ENCODE measurements at regions not wholly inside any gene's neighbourhood (a gene's known extent, or its start where the extent isn't known, plus 50 kb on each side); places are given as distances from the start of the nearest gene placed in this dataset.

- no peak for DNase-seq (ENCODE audit: insufficient read length, low spot score)
- TF ChIP-seq POLR2A (IDR thresholded peaks at IDR 0.05; ENCODE audit: low read depth, low read length) = no peak
- FAIRE-seq = no peak
These were observed 386.3 kb upstream of the MEIS1 start for GRCh38 chr2:66048667-66049066.

DNA sequence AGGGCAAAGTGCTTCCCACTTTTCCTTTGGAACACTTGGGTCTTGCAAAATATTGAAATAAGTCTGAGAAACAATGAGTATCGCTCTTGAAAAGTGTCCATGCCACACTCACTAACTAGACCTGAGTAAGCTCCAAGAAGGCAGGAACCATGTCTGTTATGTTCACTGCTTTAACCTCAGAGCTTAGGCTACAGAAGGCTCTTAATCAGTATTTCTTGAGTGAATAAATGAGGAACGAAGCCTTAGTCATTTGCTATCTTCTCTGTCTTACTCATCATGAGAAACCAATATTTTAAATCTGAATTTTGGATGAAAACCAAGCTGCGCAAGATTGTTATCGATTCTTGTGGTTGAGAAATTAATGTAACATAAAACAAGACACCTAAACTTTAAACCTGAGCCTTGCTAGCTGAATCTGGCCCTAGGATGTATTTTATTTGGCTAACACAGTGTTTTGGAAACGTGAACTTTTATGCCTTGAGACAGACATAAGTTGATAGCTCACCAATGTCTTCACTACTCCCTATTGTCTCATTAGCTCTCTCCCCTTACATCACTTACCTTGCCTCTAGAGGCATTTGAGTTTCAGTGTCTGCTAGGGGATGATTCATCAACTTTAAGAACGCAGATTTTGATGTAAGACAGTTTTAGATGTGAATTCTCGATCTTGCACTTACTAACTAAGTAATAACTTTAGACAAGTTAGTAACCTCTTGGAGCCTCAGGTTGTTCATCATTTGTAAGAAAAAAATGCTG lies 392.8 kb upstream of the MEIS1 start:
- FAIRE-seq (no peak), DNase-seq (ENCODE audit: insufficient read length, low spot score) (no peak)
- TF ChIP-seq POLR2A (IDR thresholded peaks at IDR 0.05; ENCODE audit: low read depth, low read length) = no peak

DNA sequence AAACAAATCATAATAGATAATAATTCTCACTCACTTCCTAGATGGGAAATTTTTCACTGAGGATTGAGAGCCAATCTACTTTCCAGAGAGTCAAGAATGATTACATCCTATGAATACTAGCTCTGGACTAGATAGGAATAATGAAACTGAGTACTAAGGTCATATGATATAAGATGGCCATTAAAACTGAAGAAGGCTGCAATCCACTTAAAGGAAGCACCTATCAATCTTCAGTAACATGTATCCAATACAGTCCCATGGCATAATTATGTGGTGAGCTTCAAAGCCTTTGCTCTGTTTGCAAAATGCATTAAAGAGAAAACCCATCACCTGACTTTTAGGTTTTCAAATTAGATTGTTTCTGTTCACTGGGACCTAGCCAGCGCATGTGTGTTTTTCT lies 398.0 kb upstream of the MEIS1 start:
- DNase-seq (ENCODE audit: insufficient read length, low spot score) (no peak), FAIRE-seq (no peak)
- no peak for TF ChIP-seq POLR2A (IDR thresholded peaks at IDR 0.05; ENCODE audit: low read depth, low read length)

DNA sequence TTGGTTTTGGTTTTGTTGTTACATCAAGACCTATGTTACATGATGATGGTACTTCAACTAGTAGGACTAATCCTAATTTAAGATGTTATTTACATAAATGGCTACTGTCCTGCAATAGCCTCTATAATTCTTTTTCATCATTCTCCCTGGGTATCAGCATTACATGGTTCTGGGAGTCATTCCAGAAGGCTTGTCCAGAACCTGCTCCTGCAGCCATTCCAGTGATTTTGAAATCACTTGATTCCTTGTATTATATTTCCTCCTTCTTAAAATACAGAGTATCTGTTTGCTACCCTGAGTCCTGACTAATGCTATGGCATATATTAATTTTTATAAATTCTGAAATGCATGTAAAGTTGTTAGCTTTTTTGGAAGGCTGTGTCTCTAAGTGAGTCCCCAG lies 400.5 kb upstream of the MEIS1 start:
- DNase-seq (ENCODE audit: insufficient read length, low spot score) (no peak), FAIRE-seq (no peak)
- no peak for TF ChIP-seq POLR2A (IDR thresholded peaks at IDR 0.05; ENCODE audit: low read depth, low read length)

- TF ChIP-seq POLR2A (IDR thresholded peaks at IDR 0.05; ENCODE audit: low read depth, low read length) = no peak
- no peak for FAIRE-seq
- no peak for DNase-seq (ENCODE audit: insufficient read length, low spot score)
These were observed 402.6 kb upstream of the MEIS1 start for GRCh38 chr2:66032226-66032775.

DNA sequence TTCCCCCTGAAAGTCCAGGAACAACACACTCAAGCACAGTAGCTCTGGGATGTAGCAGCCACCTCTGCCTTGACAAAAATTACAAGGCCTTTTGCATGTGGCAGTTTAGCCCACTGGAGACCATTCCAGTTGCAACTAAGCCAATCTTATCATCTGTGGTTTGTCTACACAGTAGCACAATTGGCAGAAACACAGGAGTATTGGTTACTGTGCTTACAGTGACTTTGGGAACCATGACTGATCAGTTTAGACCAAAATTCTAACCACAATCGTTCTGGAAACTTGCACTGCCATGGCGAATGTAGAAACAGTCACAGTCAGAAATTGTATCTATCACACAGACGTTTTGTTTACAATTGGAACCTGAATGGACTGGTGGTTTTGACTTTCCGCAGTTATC lies 403.7 kb upstream of the MEIS1 start:
- DNase-seq (ENCODE audit: insufficient read length, low spot score) (no peak), FAIRE-seq (no peak)
- TF ChIP-seq POLR2A (IDR thresholded peaks at IDR 0.05; ENCODE audit: low read depth, low read length) = no peak

DNA sequence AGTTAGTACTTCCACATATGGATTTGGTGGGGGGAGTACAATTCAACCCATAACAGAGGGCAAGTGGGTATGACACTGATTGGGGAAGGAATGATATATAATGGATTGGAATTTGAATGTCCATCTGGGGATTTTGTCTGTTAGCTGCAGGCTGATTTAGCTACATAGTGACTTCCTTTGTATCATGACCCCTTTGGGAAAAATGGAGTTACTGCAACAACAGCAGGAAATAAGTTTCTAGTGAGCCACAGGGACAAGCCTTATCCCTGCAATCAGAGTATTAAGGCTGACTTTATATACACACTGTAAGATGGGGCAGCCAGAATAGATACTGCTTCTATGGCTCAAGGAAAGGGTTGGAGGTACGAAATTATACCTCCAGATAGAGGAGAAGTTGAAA lies 404.4 kb upstream of the MEIS1 start:
- FAIRE-seq = no peak
- peak; percentile 2 for DNase-seq (ENCODE audit: insufficient read length, low spot score)
- no peak for TF ChIP-seq POLR2A (IDR thresholded peaks at IDR 0.05; ENCODE audit: low read depth, low read length)

DNA sequence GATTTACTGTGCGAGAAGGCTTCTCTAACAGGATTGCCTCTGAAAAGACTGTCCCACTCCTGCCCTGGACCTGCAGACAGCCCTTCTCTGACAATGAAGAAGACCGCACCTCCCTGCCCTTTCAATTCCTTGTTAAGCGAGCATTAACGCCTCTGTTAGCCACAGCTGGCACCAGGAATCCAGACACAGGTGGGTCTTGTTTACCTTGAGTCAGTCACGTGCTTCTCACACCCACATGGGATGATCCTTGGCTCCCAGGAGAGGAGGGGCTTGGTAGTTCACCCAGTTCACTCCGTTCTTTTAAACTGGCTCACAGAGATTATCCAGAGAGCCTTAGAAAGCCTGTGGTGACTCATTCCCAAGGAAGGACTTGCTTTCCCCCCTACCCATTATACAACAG lies 410.5 kb upstream of the MEIS1 start:
- no peak for DNase-seq (ENCODE audit: insufficient read length, low spot score)
- FAIRE-seq = no peak
- TF ChIP-seq POLR2A (IDR thresholded peaks at IDR 0.05; ENCODE audit: low read depth, low read length) = no peak

GRCh38 chr2:66021296-66021695 lies 413.6 kb upstream of the MEIS1 start:
- FAIRE-seq (no peak), DNase-seq (ENCODE audit: insufficient read length, low spot score) (no peak)
- TF ChIP-seq POLR2A (IDR thresholded peaks at IDR 0.05; ENCODE audit: low read depth, low read length) = no peak

- FAIRE-seq (no peak), DNase-seq (ENCODE audit: insufficient read length, low spot score) (no peak)
- TF ChIP-seq POLR2A (IDR thresholded peaks at IDR 0.05; ENCODE audit: low read depth, low read length) = no peak
These were observed 417.2 kb upstream of the MEIS1 start for GRCh38 chr2:66017763-66018162.

DNA sequence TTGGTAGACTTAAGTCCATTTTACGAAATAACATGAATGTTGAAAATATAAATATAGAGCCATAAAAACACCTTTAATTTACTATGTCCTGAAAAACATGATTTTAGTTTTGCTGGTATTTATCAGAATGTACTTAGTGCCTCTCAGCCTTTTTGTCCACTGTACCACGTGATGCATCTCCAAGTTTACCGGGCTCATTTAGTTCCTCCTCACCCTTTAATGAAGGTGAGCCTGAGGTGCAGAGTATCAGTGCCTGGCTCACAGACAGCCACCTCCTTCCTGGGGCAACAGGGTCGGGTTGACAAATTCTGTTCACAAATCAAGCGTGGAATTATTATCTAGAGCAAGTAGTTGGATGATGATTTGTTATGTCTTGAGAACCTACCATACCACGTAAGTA lies 420.5 kb upstream of the MEIS1 start:
- no peak for TF ChIP-seq POLR2A (IDR thresholded peaks at IDR 0.05; ENCODE audit: low read depth, low read length)
- DNase-seq (ENCODE audit: insufficient read length, low spot score) = no peak
- FAIRE-seq = no peak

- no peak for TF ChIP-seq POLR2A (IDR thresholded peaks at IDR 0.05; ENCODE audit: low read depth, low read length)
- DNase-seq (ENCODE audit: insufficient read length, low spot score) (no peak), FAIRE-seq (no peak)
These were observed 421.5 kb upstream of the MEIS1 start for GRCh38 chr2:66013456-66013855.

GRCh38 chr2:66003931-66004330 lies 431.0 kb upstream of the MEIS1 start:
- TF ChIP-seq POLR2A (IDR thresholded peaks at IDR 0.05; ENCODE audit: low read depth, low read length) = no peak
- FAIRE-seq = no peak
- no peak for DNase-seq (ENCODE audit: insufficient read length, low spot score)

DNA sequence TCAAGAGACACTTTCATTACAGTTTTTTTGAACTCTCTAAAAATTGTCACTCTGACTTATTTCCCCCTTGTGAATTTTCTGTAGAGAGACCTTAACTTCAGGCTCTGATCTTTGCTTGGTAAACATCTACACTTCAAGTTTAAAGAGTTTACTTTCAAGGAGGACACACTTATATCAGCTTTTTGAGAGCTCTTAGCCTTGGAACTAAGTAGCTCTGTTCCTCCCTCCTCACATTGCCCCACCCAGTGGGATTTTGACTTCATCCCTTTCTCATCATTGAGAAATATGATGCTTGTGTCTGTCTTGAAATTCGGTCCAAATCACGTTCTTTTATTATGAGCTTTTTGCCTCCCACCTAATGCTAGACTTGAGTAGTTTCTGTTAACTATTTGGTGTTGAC lies 433.4 kb upstream of the MEIS1 start:
- DNase-seq (ENCODE audit: insufficient read length, low spot score) = no peak
- TF ChIP-seq POLR2A (IDR thresholded peaks at IDR 0.05; ENCODE audit: low read depth, low read length) = no peak
- FAIRE-seq = no peak

- FAIRE-seq = no peak
- TF ChIP-seq POLR2A (IDR thresholded peaks at IDR 0.05; ENCODE audit: low read depth, low read length) = no peak
These were observed 434.0 kb upstream of the MEIS1 start for GRCh38 chr2:66000901-66001300.

More at GRCh38 chr2:66000901-66001300, 434.0 kb upstream of the MEIS1 start:
- DNase-seq (ENCODE audit: insufficient read length, low spot score) = no peak
